Gastrocnemius medialis (tissue), 4 donors: ENCODE measurements at regions not wholly inside any gene's neighbourhood (a gene's known extent, or its start where the extent isn't known, plus 50 kb on each side); places are given as distances from the start of the nearest gene placed in this dataset.
"Not testable (repeated sequence)": the region's sequence is repeated elsewhere in the genome, so short reads cannot be mapped to it uniquely, and the experiment has no call there.

Source experiments
- ATAC-seq, 2 donors: fragments of 150-250 bp; one replicate each; pipeline ENCODE4 v1.9.1; 2016
- DNase-seq, 2 donors: peaks; one replicate each; pipeline ENCODE4 v3.0.0-alpha.2; 2019
- H3K27ac ChIP-seq, 4 donors: fragments of 200-600 bp; sonication (generic); 1 replicate in 1 of 4; 2 replicates in 3 of 4; pipeline ENCODE4 v1.5.1; 2016 to 2018; ENCODE audit warnings: mild to moderate bottlenecking in 2 of 4, moderate library complexity in 1 of 4
- H3K27me3 ChIP-seq, 3 donors: fragments of 200-600 bp; sonication (generic) in 2 of 3; 1 replicate in 1 of 3; 2 replicates in 2 of 3; pipeline versions ENCODE4 v1.5.1 to v1.6.0; 2016 to 2019; ENCODE audit warnings: mild to moderate bottlenecking in 1 of 3, moderate library complexity in 1 of 3
- H3K36me3 ChIP-seq, 2 donors: fragments of 200-600 bp; sonication (generic) in 1 of 2; one replicate each; pipeline ENCODE4 v1.5.1; 2017 to 2018
- H3K4me1 ChIP-seq, 2 donors: fragments of 200-600 bp; sonication (generic) in 1 of 2; one replicate each; pipeline ENCODE4 v1.5.1; 2016 to 2017; ENCODE audit warnings: mild to moderate bottlenecking in 2 of 2
- H3K4me3 ChIP-seq, 4 donors: fragments of 200-600 bp; sonication (generic) in 3 of 4; 1 replicate in 1 of 4; 2 replicates in 3 of 4; pipeline ENCODE4 v1.5.1; 2016 to 2019; ENCODE audit warnings: mild to moderate bottlenecking in 2 of 4
- H3K9me3 ChIP-seq, 3 donors: fragments of 200-600 bp; sonication (generic) in 2 of 3; 1 replicate in 1 of 3; 2 replicates in 2 of 3; pipeline ENCODE4 v1.5.1; 2016 to 2019
- POLR2A ChIP-seq, 2 donors: fragments of 450-650 bp; IDR thresholded peaks; one replicate each; pipeline ENCODE4 v1.6.1; 2017; ENCODE audit warnings: antibody characterized with exemption in 2 of 2, mild to moderate bottlenecking in 2 of 2, moderate library complexity in 2 of 2
- in situ Hi-C, 4 donors: fragments of 200-750 bp; cut with MboI; loops; one replicate each; pipeline versions ENCODE4 v1.15.0 to v1.8.0; 2017; ENCODE audit warnings: low sequenced_read_pairs in 4 of 4
- intact Hi-C: fragments of 100-400 bp; cut with DNase I; formaldehyde crosslinking; loops from one replicate; pipeline ENCODE4 v1.15.1; 2023; ENCODE audit warnings: low total_unique reads
- TF ChIP-seq, protein P1 (sequence below), 5 experiments: fragments of 450-650 bp in 3 of 5; fragments of 200-600 bp in 2 of 5; sonication (generic) in 2 of 5; IDR thresholded peaks in 4 of 5; conservative IDR thresholded peaks in 1 of 5; 1 replicate in 4 of 5; 2 replicates in 1 of 5; pipeline ENCODE4 v1.5.1; 2016 to 2019; ENCODE audit warnings: antibody characterized with exemption in 5 of 5, mild to moderate bottlenecking in 3 of 5, moderate library complexity in 3 of 5

DNA sequence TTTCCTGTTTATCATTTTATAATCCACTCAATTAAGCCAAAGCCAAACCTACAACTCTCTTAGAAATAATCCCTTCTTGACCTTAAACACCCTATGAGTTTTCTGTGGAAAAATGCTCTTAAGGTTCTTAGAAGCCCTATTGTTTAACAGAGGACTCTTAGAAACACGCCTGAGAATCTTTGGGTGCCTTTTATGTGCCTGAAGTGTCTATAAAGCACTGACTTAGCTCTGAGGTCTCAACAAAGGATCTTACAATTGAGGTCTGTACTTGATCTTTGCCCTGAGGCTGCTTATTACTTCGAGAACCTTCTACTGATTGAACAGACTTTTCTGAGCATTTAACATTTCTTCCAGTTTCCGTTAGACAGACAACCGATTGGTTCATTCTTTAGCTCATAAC, 353.3 kb upstream of the SORCS1 start:
- ATAC-seq: no peak

DNA sequence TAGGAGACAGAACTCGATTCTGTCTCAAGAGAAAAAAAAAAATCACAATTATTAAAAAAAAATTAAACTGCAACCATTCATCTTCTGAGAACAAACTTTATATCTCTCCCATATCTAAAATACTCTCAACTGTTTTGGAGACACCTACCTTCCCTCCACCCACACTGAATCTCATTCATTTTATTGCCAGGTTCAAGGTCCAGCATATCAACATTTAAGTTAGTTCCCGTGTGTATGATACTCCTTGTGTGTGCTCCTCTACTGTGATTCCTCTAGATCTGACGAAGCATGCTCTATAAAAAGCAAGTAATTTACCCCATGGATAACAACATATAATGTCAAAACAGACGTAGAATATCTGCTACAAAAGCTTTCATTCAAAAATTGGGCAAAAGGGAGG, 351.8 kb upstream of the SORCS1 start:
- Histone ChIP-seq H3K9me3 (no peaks in the 10 kb centered on the region), H3K4me3 (no peak overlapping the region), H3K27me3 (no peaks in the 10 kb centered on the region), H3K27ac (no peak overlapping the region), H3K4me1 (no peaks in the 10 kb centered on the region), H3K36me3 (no peaks in the 10 kb centered on the region)
- intact Hi-C loops: no loop called here
- ATAC-seq (no peak), DNase-seq (no peak)
- in situ Hi-C loops: no loop called here
- TF ChIP-seq POLR2A (IDR thresholded peaks at IDR 0.05): no peak
- TF ChIP-seq, protein P1, sequence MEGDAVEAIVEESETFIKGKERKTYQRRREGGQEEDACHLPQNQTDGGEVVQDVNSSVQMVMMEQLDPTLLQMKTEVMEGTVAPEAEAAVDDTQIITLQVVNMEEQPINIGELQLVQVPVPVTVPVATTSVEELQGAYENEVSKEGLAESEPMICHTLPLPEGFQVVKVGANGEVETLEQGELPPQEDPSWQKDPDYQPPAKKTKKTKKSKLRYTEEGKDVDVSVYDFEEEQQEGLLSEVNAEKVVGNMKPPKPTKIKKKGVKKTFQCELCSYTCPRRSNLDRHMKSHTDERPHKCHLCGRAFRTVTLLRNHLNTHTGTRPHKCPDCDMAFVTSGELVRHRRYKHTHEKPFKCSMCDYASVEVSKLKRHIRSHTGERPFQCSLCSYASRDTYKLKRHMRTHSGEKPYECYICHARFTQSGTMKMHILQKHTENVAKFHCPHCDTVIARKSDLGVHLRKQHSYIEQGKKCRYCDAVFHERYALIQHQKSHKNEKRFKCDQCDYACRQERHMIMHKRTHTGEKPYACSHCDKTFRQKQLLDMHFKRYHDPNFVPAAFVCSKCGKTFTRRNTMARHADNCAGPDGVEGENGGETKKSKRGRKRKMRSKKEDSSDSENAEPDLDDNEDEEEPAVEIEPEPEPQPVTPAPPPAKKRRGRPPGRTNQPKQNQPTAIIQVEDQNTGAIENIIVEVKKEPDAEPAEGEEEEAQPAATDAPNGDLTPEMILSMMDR (IDR thresholded peaks at IDR 0.05 in 4 of 5, conservative IDR thresholded peaks at IDR 0.05 in 1 of 5): no peak

More for the DNA sequence above, 353.3 kb upstream of the SORCS1 start:
- in situ Hi-C loops: no loop called here
- intact Hi-C loops: no loop called here
- H3K4me3 ChIP-seq: no peak overlapping the region
- H3K27me3 ChIP-seq: no peaks in the 10 kb centered on the region
- H3K4me1 ChIP-seq: no peaks in the 10 kb centered on the region
- TF ChIP-seq, protein P1 (IDR thresholded peaks at IDR 0.05 in 4 of 5, conservative IDR thresholded peaks at IDR 0.05 in 1 of 5): no peak
- no peak for TF ChIP-seq POLR2A (IDR thresholded peaks at IDR 0.05)
- H3K27ac ChIP-seq: no peak overlapping the region
- H3K36me3 ChIP-seq: no peaks in the 10 kb centered on the region
- DNase-seq: no peak
- H3K9me3 ChIP-seq: no peaks in the 10 kb centered on the region

DNA sequence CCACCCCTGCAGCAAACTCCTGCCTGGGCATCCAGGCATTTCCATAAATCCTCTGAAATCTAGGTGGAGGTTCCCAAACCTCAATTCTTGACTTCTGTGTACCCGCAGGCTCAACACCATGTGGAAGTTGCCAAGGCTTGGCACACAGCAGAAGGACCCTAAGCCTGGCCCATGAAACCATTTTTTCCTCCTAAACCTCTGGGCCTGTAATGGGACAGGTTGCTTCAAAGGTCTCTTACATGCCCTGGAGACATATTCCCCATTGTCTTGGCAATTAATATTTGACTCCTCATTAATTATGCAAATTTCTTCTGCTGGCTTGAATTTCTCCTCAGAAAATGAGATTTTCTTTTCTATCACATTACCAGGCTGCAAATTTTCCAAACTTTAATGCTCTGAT, 339.5 kb upstream of the SORCS1 start:
- DNase-seq, H3K4me3 ChIP-seq, intact Hi-C loops, in situ Hi-C loops, H3K36me3 ChIP-seq, H3K27me3 ChIP-seq, H3K27ac ChIP-seq, H3K9me3 ChIP-seq, ATAC-seq, H3K4me1 ChIP-seq: not testable (repeated sequence)

DNA sequence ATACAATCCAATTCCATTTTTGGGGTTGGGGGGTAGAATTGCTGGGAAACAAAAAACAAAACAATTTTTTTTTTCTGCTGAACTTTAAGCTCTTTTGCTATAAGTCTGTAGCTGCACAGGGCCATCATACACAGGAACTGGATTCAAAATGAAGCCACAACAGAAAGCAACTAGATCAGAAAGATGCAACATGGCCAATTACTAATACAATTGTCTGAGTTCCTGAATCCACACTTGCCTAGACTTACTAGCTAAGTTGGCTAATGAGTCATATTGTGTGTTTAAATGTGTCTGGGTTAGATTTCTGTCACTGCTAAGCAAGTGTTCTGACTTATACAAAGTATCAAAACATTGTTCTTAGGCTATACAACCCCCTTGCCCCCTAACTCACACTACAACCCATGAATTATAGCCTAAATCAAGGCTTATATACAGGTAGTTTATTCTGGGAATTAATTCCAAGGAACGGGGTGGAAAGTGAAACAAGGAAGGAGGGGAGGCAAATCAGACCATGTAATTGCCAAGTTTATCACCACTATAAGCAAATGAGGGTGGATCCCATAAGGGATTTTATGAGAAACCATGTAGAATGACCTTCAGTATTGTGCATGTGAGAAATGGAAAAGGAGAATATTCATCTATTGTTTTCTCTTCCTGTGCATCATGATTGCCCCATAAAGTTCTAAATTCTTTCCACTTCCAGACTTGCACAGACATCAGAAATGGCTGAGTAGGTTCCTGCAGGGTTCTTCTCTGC, 337.9 kb upstream of the SORCS1 start:
- TF ChIP-seq, protein P1 (IDR thresholded peaks at IDR 0.05 in 4 of 5, conservative IDR thresholded peaks at IDR 0.05 in 1 of 5): no peak
- no peak for TF ChIP-seq POLR2A (IDR thresholded peaks at IDR 0.05)
- intact Hi-C loops: no loop called here
- no peak overlapping the region for H3K27ac ChIP-seq
- no peaks in the 10 kb centered on the region for H3K36me3 ChIP-seq
- no peak overlapping the region for H3K4me3 ChIP-seq
- in situ Hi-C loops: no loop called here
- H3K4me1 ChIP-seq: no peaks in the 10 kb centered on the region
- ATAC-seq (no peak), DNase-seq (no peak)
- no peaks in the 10 kb centered on the region for H3K9me3 ChIP-seq
- no peaks in the 10 kb centered on the region for H3K27me3 ChIP-seq

DNA sequence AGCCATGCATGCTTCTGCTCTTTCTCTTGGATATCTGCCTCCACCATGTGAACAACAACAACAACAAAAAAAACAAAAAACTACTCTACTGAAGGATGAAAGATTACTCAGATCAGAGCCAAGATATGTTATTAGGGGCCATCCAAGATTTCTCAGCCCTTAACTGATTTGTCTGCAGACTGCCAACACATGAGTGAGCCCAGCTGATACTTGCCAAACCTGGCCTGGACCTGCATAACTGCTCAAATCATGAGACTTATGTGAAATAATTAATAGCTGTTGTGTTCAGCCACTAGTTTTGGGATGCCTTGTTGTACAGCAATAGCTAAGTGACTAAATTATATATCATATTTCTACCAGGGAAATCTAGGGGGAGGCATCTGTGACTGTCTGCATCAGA, 334.5 kb upstream of the SORCS1 start:
- no peak overlapping the region for H3K27ac ChIP-seq
- TF ChIP-seq POLR2A (IDR thresholded peaks at IDR 0.05): no peak
- TF ChIP-seq, protein P1 (IDR thresholded peaks at IDR 0.05 in 4 of 5, conservative IDR thresholded peaks at IDR 0.05 in 1 of 5): no peak
- intact Hi-C loops: no loop called here
- no peaks in the 10 kb centered on the region for H3K36me3 ChIP-seq
- no peaks in the 10 kb centered on the region for H3K4me1 ChIP-seq
- DNase-seq: no peak
- no peaks in the 10 kb centered on the region for H3K9me3 ChIP-seq
- no peak overlapping the region for H3K4me3 ChIP-seq
- ATAC-seq: no peak
- H3K27me3 ChIP-seq: no peaks in the 10 kb centered on the region
- in situ Hi-C loops: no loop called here
